ELR (cell line): ENCODE measurements at regions not wholly inside any gene's neighbourhood (a gene's known extent, or its start where the extent isn't known, plus 50 kb on each side); places are given as distances from the start of the nearest gene placed in this dataset.

Experiments used
- DNase-seq: peaks from one replicate; pipeline ENCODE4 v3.0.0-alpha.2; 2015; ENCODE audit warnings: low read depth

- DNase-seq, result no peak
Measured at GRCh38 chr4:125808022-125808421, 493.3 kb downstream of the FAT4 start.

GRCh38 chr4:125808570-125808969 lies 493.8 kb downstream of the FAT4 start:
- DNase-seq, result no peak

- DNase-seq, result no peak
Measured at GRCh38 chr4:125811892-125812291, 497.1 kb downstream of the FAT4 start.

- DNase-seq, result no peak
Measured at GRCh38 chr4:125826801-125827695, 512.3 kb downstream of the FAT4 start.

GRCh38 chr4:125827696-125828052 lies 512.9 kb downstream of the FAT4 start:
- DNase-seq, result no peak

GRCh38 chr4:125828346-125828745 lies 513.6 kb downstream of the FAT4 start:
- DNase-seq, result no peak

- no peak for DNase-seq
Measured at GRCh38 chr4:125832161-125832560, 517.4 kb downstream of the FAT4 start.

- DNase-seq, result peak; percentile 4
Measured at GRCh38 chr4:125836597-125837195, 521.9 kb downstream of the FAT4 start.

- no peak for DNase-seq
Measured at GRCh38 chr4:125837493-125838201, 522.9 kb downstream of the FAT4 start.

- no peak for DNase-seq
Measured at GRCh38 chr4:125838202-125838601, 523.4 kb downstream of the FAT4 start.

- no peak for DNase-seq
Measured at GRCh38 chr4:125838924-125839323, 524.2 kb downstream of the FAT4 start.

- no peak for DNase-seq
Measured at GRCh38 chr4:125843947-125844346, 529.2 kb downstream of the FAT4 start.

- DNase-seq, result no peak
Measured at GRCh38 chr4:125847518-125847917, 532.8 kb downstream of the FAT4 start.

GRCh38 chr4:125849869-125850268 lies 535.1 kb downstream of the FAT4 start:
- peak; percentile 23 for DNase-seq

- peak; percentile 76 for DNase-seq
Measured at GRCh38 chr4:125891597-125892258, 577.0 kb downstream of the FAT4 start.

GRCh38 chr4:125904802-125905201 lies 590.0 kb downstream of the FAT4 start:
- DNase-seq, result no peak

GRCh38 chr4:125911058-125911457 lies 596.3 kb downstream of the FAT4 start:
- DNase-seq, result no peak

GRCh38 chr4:125911481-125911880 lies 596.7 kb downstream of the FAT4 start:
- no peak for DNase-seq

GRCh38 chr4:125917559-125917958 lies 602.8 kb downstream of the FAT4 start:
- DNase-seq, result no peak

GRCh38 chr4:125928652-125929051 lies 613.9 kb downstream of the FAT4 start:
- no peak for DNase-seq

GRCh38 chr4:125938541-125938940 lies 623.8 kb downstream of the FAT4 start:
- DNase-seq, result no peak

- DNase-seq, result no peak
Measured at GRCh38 chr4:125940426-125940825, 625.7 kb downstream of the FAT4 start.
